ENCODE measurements at regions not wholly inside any gene's neighbourhood (a gene's known extent, or its start where the extent isn't known, plus 50 kb on each side); places are given as distances from the start of the nearest gene placed in this dataset.

- Mint-ChIP-seq H3K4me1 (no peaks in the 10 kb centered on the region), H3K9me3 (ENCODE audit: insufficient read depth) (no peaks in the 10 kb centered on the region), H3K27me3 (no peaks in the 10 kb centered on the region), H3K4me3 (no peak overlapping the region), H3K27ac (no peak overlapping the region)
- Histone ChIP-seq H3K4me1 (ENCODE audit: control insufficient read depth in 2 of 2, insufficient read depth in 2 of 2, low read length in 2 of 2) (no peaks in the 10 kb centered on the region), H3K9me3 (ENCODE audit: control extremely low read depth in 1 of 3, control insufficient read depth in 2 of 3, insufficient read depth in 1 of 3, low read length in 2 of 3) (no peaks in the 10 kb centered on the region), H3K4me3 (ENCODE audit: control extremely low read depth in 1 of 5, extremely low read depth in 1 of 5, insufficient read depth in 1 of 5, low read depth in 2 of 5, low read length in 4 of 5) (no peak overlapping the region), H3K4me2 (replicated peaks; ENCODE audit: low read depth, low read length, poor library complexity, severe bottlenecking) (no peak overlapping the region), H3K27me3 (replicated peaks in 1 of 4; ENCODE audit: control extremely low read depth in 1 of 4, control insufficient read depth in 3 of 4, insufficient read depth in 4 of 4, low read length in 3 of 4) (no peaks in the 10 kb centered on the region), H3K27ac (ENCODE audit: low read length in 2 of 2) (no peak overlapping the region), H3K79me2 (ENCODE audit: control insufficient read depth, insufficient read depth, low read length) (no peaks in the 10 kb centered on the region), H4K20me1 (ENCODE audit: control insufficient read depth, insufficient read depth, low read length, poor library complexity, severe bottlenecking) (no peaks in the 10 kb centered on the region), H3K9ac (ENCODE audit: low read length) (no peak overlapping the region), H2AFZ (ENCODE audit: insufficient read depth, low read depth, low read length, poor library complexity, severe bottlenecking) (no peak overlapping the region), H3K36me3 (replicated peaks in 1 of 2; ENCODE audit: control extremely low read depth in 1 of 2, control insufficient read depth in 1 of 2, extremely low read depth in 1 of 2, insufficient read depth in 2 of 2, low read length in 1 of 2) (no peaks in the 10 kb centered on the region)
- ChIA-PET POLR2A (no interaction called here), CTCF (no interaction called here)
- TF ChIP-seq CTCF (IDR thresholded peaks at IDR 0.05) (no peak), EZH2 (IDR thresholded peaks at IDR 0.05; ENCODE audit: borderline replicate concordance, insufficient read depth, low read depth, low read length, poor library complexity, severe bottlenecking) (no peak)
- ATAC-seq (ENCODE audit: low read depth) (no peak), DNase-seq (no peak)
- intact Hi-C loops (cut with micrococcal nuclease): no loop called here
- 90% methylated on average over 10 of the region's 10 CpGs for WGBS (ENCODE audit: insufficient coverage)
These were observed 288.4 kb downstream of the OMA1 start for GRCh38 chr1:58258082-58258481.

- no peak overlapping the region for H3K4me2 ChIP-seq (replicated peaks; ENCODE audit: low read depth, low read length, poor library complexity, severe bottlenecking)
- Mint-ChIP-seq H3K4me3 (no peak overlapping the region), H3K27ac (no peak overlapping the region), H3K27me3 (no peaks in the 10 kb centered on the region), H3K9me3 (ENCODE audit: insufficient read depth) (no peaks in the 10 kb centered on the region), H3K4me1 (no peaks in the 10 kb centered on the region)
- no peaks in the 10 kb centered on the region for H3K4me1 ChIP-seq (ENCODE audit: control insufficient read depth in 2 of 2, insufficient read depth in 2 of 2, low read length in 2 of 2)
- WGBS (ENCODE audit: insufficient coverage): no CpG with 5 or more reads among the region's 1 CpG
- intact Hi-C loops (cut with micrococcal nuclease): no loop called here
- TF ChIP-seq CTCF (IDR thresholded peaks at IDR 0.05) (no peak), EZH2 (IDR thresholded peaks at IDR 0.05; ENCODE audit: borderline replicate concordance, insufficient read depth, low read depth, low read length, poor library complexity, severe bottlenecking) (no peak)
- ATAC-seq (ENCODE audit: low read depth) (no peak), DNase-seq (no peak)
- H4K20me1 ChIP-seq (ENCODE audit: control insufficient read depth, insufficient read depth, low read length, poor library complexity, severe bottlenecking): no peaks in the 10 kb centered on the region
- H3K9ac ChIP-seq (ENCODE audit: low read length): no peak overlapping the region
- no peaks in the 10 kb centered on the region for H3K79me2 ChIP-seq (ENCODE audit: control insufficient read depth, insufficient read depth, low read length)
- no peaks in the 10 kb centered on the region for H3K36me3 ChIP-seq (replicated peaks in 1 of 2; ENCODE audit: control extremely low read depth in 1 of 2, control insufficient read depth in 1 of 2, extremely low read depth in 1 of 2, insufficient read depth in 2 of 2, low read length in 1 of 2)
- H3K9me3 ChIP-seq (ENCODE audit: control extremely low read depth in 1 of 3, control insufficient read depth in 2 of 3, insufficient read depth in 1 of 3, low read length in 2 of 3): no peaks in the 10 kb centered on the region
- no peak overlapping the region for H2AFZ ChIP-seq (ENCODE audit: insufficient read depth, low read depth, low read length, poor library complexity, severe bottlenecking)
- POLR2A ChIA-PET: no interaction called here
- no peaks in the 10 kb centered on the region for H3K27me3 ChIP-seq (replicated peaks in 1 of 4; ENCODE audit: control extremely low read depth in 1 of 4, control insufficient read depth in 3 of 4, insufficient read depth in 4 of 4, low read length in 3 of 4)
- CTCF ChIA-PET: interaction anchor here (1.3 kb wide), 1 partner anchor 9 kb away, joined by 3 read pairs; no protein-coding TSS in a partner anchor
- no peak overlapping the region for H3K4me3 ChIP-seq (ENCODE audit: control extremely low read depth in 1 of 5, extremely low read depth in 1 of 5, insufficient read depth in 1 of 5, low read depth in 2 of 5, low read length in 4 of 5)
- no peak overlapping the region for H3K27ac ChIP-seq (ENCODE audit: low read length in 2 of 2)
These were observed 289.5 kb downstream of the OMA1 start for GRCh38 chr1:58257003-58257402.
